Mesothelial cell of epicardium (in vitro differentiated cells): ENCODE measurements at regions not wholly inside any gene's neighbourhood (a gene's known extent, or its start where the extent isn't known, plus 50 kb on each side); places are given as distances from the start of the nearest gene placed in this dataset.

Source experiments
- DNase-seq, 2 experiments: peaks; one replicate each; pipeline ENCODE4 v3.0.0; 2021; ENCODE audit warnings: low spot score in 2 of 2; ENCODE audit not compliant: unreplicated experiment in 2 of 2
- H3K27ac Mint-ChIP-seq: 2 replicates; pipeline ENCODE4 v1.8.0; 2021; ENCODE audit warnings: mixed read lengths
- H3K27me3 Mint-ChIP-seq: 2 replicates; pipeline ENCODE4 v1.8.0; 2021; ENCODE audit warnings: low read depth, mixed read lengths
- H3K36me3 Mint-ChIP-seq: 2 replicates; pipeline ENCODE4 v1.8.0; 2021; ENCODE audit warnings: mixed read lengths
- H3K4me1 Mint-ChIP-seq: 2 replicates; pipeline ENCODE4 v1.8.0; 2021; ENCODE audit warnings: mixed read lengths
- H3K4me3 Mint-ChIP-seq: 2 replicates; pipeline ENCODE4 v1.8.0; 2021; ENCODE audit warnings: mild to moderate bottlenecking, moderate library complexity, mixed read lengths
- H3K9me3 Mint-ChIP-seq: 2 replicates; pipeline ENCODE4 v1.8.0; 2021; ENCODE audit warnings: mixed read lengths
- CTCF ChIP-seq: fragments of 200-600 bp; sonication (generic); IDR thresholded peaks from one replicate; pipeline ENCODE4 v1.5.0; 2021; ENCODE audit warnings: antibody characterized with exemption; ENCODE audit not compliant: unreplicated experiment

GRCh38 chr21:38660333-38661196, 145.2 kb upstream of the ETS2 start:
- Mint-ChIP-seq H3K27me3 (peaks cover 93% of the 10 kb centered on the region), H3K4me1 (peaks cover 16% of the 10 kb centered on the region), H3K36me3 (no peaks in the 10 kb centered on the region), H3K27ac (no peak overlapping the region), H3K4me3 (peak overlapping the region; percentile 73), H3K9me3 (no peaks in the 10 kb centered on the region)
- no peak for TF ChIP-seq CTCF
- DNase-seq = no peak

- Mint-ChIP-seq H3K36me3 (no peaks in the 10 kb centered on the region), H3K4me1 (peaks cover 16% of the 10 kb centered on the region), H3K27me3 (peaks cover 93% of the 10 kb centered on the region), H3K4me3 (peak overlapping the region; percentile 73), H3K9me3 (no peaks in the 10 kb centered on the region), H3K27ac (peak overlapping the region; percentile 81)
- DNase-seq = no peak
- no peak for TF ChIP-seq CTCF
Measured at GRCh38 chr21:38661197-38661871, 144.4 kb upstream of the ETS2 start.

GRCh38 chr21:38661889-38662568, 143.7 kb upstream of the ETS2 start:
- TF ChIP-seq CTCF = no peak
- H3K27ac Mint-ChIP-seq = peak overlapping the region; percentile 81
- peak overlapping the region; percentile 73 for H3K4me3 Mint-ChIP-seq
- H3K27me3 Mint-ChIP-seq = peaks cover 89% of the 10 kb centered on the region
- DNase-seq = no peak
- no peaks in the 10 kb centered on the region for H3K9me3 Mint-ChIP-seq
- H3K36me3 Mint-ChIP-seq = no peaks in the 10 kb centered on the region
- peaks cover 16% of the 10 kb centered on the region for H3K4me1 Mint-ChIP-seq

- Mint-ChIP-seq H3K4me3 (no peak overlapping the region), H3K27ac (no peak overlapping the region), H3K4me1 (peaks cover 16% of the 10 kb centered on the region), H3K36me3 (no peaks in the 10 kb centered on the region), H3K9me3 (no peaks in the 10 kb centered on the region), H3K27me3 (peaks cover 88% of the 10 kb centered on the region)
- DNase-seq = no peak
- no peak for TF ChIP-seq CTCF
Measured at GRCh38 chr21:38663282-38663681, 142.4 kb upstream of the ETS2 start.

GRCh38 chr21:38664315-38664714, 141.4 kb upstream of the ETS2 start:
- no peak for DNase-seq
- H3K4me1 Mint-ChIP-seq = peaks cover 16% of the 10 kb centered on the region
- H3K4me3 Mint-ChIP-seq = no peak overlapping the region
- H3K9me3 Mint-ChIP-seq = no peaks in the 10 kb centered on the region
- H3K27ac Mint-ChIP-seq = no peak overlapping the region
- H3K27me3 Mint-ChIP-seq = peaks cover 84% of the 10 kb centered on the region
- no peak for TF ChIP-seq CTCF
- no peaks in the 10 kb centered on the region for H3K36me3 Mint-ChIP-seq
